Fibroblast of lung (primary cell): ENCODE measurements at regions not wholly inside any gene's neighbourhood (a gene's known extent, or its start where the extent isn't known, plus 50 kb on each side); places are given as distances from the start of the nearest gene placed in this dataset.

Experiments
- DNase-seq, 2 donors: peaks; one replicate each; pipeline versions ENCODE4 v3.0.0 to v3.0.0-alpha.2; 2010; ENCODE audit warnings: low read depth in 2 of 2
- H2AFZ ChIP-seq: 2 replicates; pipeline ENCODE4 v1.5.1; 2012; ENCODE audit warnings: low read length, control low read depth, inconsistent platforms
- H3K27ac ChIP-seq: 2 replicates; pipeline ENCODE4 v1.5.1; 2011; ENCODE audit warnings: low read length, control low read depth; ENCODE audit not compliant: insufficient read depth
- H3K27me3 ChIP-seq: 2 replicates; pipeline ENCODE4 v1.5.1; 2011; ENCODE audit warnings: mild to moderate bottlenecking, low read length; ENCODE audit not compliant: control insufficient read depth, insufficient read depth
- H3K36me3 ChIP-seq: 2 replicates; pipeline ENCODE4 v1.5.1; 2011; ENCODE audit warnings: low read length; ENCODE audit not compliant: control insufficient read depth, insufficient read depth
- H3K4me1 ChIP-seq: 2 replicates; pipeline ENCODE4 v1.5.1; 2011; ENCODE audit warnings: low read length; ENCODE audit not compliant: control insufficient read depth, insufficient read depth; ENCODE audit errors: extremely low read depth
- H3K4me2 ChIP-seq: 2 replicates; pipeline ENCODE4 v1.5.1; 2011; ENCODE audit warnings: low read length, control low read depth; ENCODE audit not compliant: insufficient read depth; ENCODE audit errors: extremely low read depth
- H3K4me3 ChIP-seq, 4 experiments: fragments of 200-600 bp in 1 of 4; sonication (generic) in 1 of 4; replicated peaks in 1 of 4; 2 replicates each; pipeline ENCODE4 v1.5.1; 2011 to 2016; ENCODE audit warnings: low read length in 4 of 4, low read depth in 3 of 4, mild to moderate bottlenecking in 3 of 4, control low read depth in 2 of 4, inconsistent platforms in 1 of 4, mixed read lengths in 1 of 4; ENCODE audit not compliant: insufficient read depth in 1 of 4; ENCODE audit errors: control extremely low read depth in 1 of 4
- H3K79me2 ChIP-seq: 2 replicates; pipeline ENCODE4 v1.5.1; 2012; ENCODE audit warnings: mild to moderate bottlenecking, low read length, inconsistent platforms; ENCODE audit not compliant: control insufficient read depth, insufficient read depth
- H3K9ac ChIP-seq: 2 replicates; pipeline ENCODE4 v1.5.1; 2011; ENCODE audit warnings: mild to moderate bottlenecking, low read length, control low read depth; ENCODE audit not compliant: insufficient read depth
- H3K9me3 ChIP-seq: 2 replicates; pipeline ENCODE4 v1.5.1; 2012; ENCODE audit warnings: low read depth, low read length; ENCODE audit not compliant: control insufficient read depth, insufficient read depth
- H4K20me1 ChIP-seq: 2 replicates; pipeline ENCODE4 v1.5.1; 2011; ENCODE audit warnings: low read length; ENCODE audit not compliant: control insufficient read depth, insufficient read depth; ENCODE audit errors: extremely low read depth
- EZH2 ChIP-seq: IDR thresholded peaks from 2 replicates; pipeline ENCODE4 v1.5.1; 2012; ENCODE audit warnings: low read length, control low read depth, mild to moderate bottlenecking; ENCODE audit errors: missing control alignments
- TF ChIP-seq, protein P1 (sequence below), 2 donors: IDR thresholded peaks in 1 of 2; conservative IDR thresholded peaks in 1 of 2; 1 replicate in 1 of 2; 2 replicates in 1 of 2; pipeline ENCODE4 v1.5.1; 2011 to 2012; ENCODE audit warnings: low read length in 2 of 2, control low read depth in 1 of 2, inconsistent platforms in 1 of 2, low read depth in 1 of 2, mild to moderate bottlenecking in 1 of 2

DNA sequence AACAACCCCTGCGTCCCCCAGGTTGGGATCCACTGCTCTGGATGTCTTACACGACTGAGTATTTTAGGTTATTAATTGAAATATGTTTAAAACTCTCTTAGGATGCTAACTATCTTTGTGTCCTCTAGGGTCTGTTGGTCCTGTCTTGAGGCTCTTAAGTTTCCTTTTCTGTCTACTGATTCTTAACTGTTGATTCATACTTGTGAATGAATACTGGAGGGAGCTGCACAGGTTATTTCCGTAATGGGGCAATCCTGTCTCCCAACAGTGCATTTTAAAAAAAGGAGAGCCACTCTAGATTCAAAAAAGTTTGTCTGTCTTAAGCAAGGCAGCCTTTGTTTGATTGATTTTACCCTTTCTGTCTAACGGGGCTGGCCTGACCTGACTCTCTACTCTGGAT lies 237.6 kb upstream of the POM121L12 start:
- H3K4me3 ChIP-seq, result no peak overlapping the region
- H3K9me3 ChIP-seq, result no peaks in the 10 kb centered on the region
- H3K27ac ChIP-seq, result no peak overlapping the region
- no peaks in the 10 kb centered on the region for H4K20me1 ChIP-seq
- H3K4me2 ChIP-seq, result no peak overlapping the region
- no peaks in the 10 kb centered on the region for H3K4me1 ChIP-seq
- H2AFZ ChIP-seq, result no peak overlapping the region
- H3K27me3 ChIP-seq, result no peaks in the 10 kb centered on the region
- no peak for TF ChIP-seq EZH2
- TF ChIP-seq, protein P1, sequence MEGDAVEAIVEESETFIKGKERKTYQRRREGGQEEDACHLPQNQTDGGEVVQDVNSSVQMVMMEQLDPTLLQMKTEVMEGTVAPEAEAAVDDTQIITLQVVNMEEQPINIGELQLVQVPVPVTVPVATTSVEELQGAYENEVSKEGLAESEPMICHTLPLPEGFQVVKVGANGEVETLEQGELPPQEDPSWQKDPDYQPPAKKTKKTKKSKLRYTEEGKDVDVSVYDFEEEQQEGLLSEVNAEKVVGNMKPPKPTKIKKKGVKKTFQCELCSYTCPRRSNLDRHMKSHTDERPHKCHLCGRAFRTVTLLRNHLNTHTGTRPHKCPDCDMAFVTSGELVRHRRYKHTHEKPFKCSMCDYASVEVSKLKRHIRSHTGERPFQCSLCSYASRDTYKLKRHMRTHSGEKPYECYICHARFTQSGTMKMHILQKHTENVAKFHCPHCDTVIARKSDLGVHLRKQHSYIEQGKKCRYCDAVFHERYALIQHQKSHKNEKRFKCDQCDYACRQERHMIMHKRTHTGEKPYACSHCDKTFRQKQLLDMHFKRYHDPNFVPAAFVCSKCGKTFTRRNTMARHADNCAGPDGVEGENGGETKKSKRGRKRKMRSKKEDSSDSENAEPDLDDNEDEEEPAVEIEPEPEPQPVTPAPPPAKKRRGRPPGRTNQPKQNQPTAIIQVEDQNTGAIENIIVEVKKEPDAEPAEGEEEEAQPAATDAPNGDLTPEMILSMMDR (conservative IDR thresholded peaks at IDR 0.05 in 1 of 2, IDR thresholded peaks at IDR 0.05 in 1 of 2; ENCODE audit: low read depth in 1 of 2, low read length in 2 of 2), result no peak
- no peak overlapping the region for H3K9ac ChIP-seq
- no peaks in the 10 kb centered on the region for H3K79me2 ChIP-seq
- no peak for DNase-seq
- H3K36me3 ChIP-seq, result no peaks in the 10 kb centered on the region

DNA sequence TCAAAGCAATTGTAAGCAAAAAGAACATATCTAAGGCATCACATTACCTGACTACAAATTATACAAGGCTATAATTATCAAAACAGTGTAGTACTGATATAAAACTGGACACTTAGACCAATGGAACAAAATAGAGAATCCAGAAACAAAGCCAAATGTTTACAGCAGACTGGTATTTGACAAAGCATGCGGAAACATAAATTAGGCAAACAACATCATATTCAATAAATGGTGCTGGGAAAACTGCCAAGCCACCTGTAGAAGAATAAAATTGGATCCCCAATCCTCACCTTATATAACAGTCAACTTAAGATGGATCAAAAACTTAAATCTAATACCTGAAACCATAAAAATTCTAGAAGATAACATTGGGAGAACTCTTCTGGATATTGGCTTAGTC lies 240.8 kb upstream of the POM121L12 start:
- H3K27ac ChIP-seq, result no peak overlapping the region
- no peaks in the 10 kb centered on the region for H3K79me2 ChIP-seq
- no peak overlapping the region for H2AFZ ChIP-seq
- no peak for TF ChIP-seq EZH2
- no peaks in the 10 kb centered on the region for H3K27me3 ChIP-seq
- no peak overlapping the region for H3K4me3 ChIP-seq
- no peak for DNase-seq
- no peaks in the 10 kb centered on the region for H3K9me3 ChIP-seq
- H3K36me3 ChIP-seq, result no peaks in the 10 kb centered on the region
- no peaks in the 10 kb centered on the region for H4K20me1 ChIP-seq
- no peaks in the 10 kb centered on the region for H3K4me1 ChIP-seq
- H3K9ac ChIP-seq, result no peak overlapping the region
- H3K4me2 ChIP-seq, result no peak overlapping the region

DNA sequence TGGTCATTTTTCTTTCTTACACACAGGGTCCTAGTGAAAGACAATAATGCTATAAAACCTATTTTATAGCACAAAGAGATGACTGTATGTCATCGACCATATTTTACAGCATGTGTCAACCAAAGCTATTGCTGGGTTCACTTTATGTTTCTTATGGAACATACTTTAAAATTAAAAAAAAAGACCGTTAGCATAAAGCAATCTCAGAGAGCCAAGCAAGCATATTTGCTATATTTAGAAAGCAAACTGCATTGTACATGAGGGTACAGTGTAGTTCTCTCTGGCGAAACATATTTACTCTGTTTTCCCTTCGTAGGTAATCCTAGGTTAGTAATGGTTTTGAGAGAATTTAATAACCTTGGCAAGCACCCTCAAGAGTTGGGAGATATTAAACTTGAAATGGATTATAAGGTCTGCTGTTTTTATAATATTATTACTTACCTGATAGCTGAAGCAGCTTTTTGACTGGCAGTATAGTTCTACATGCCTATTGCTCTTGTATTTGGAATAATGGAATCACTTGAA lies 244.2 kb upstream of the POM121L12 start:
- Histone ChIP-seq H3K9ac (no peak overlapping the region), H3K9me3 (no peaks in the 10 kb centered on the region), H3K4me1 (no peaks in the 10 kb centered on the region), H3K4me2 (no peak overlapping the region), H3K36me3 (no peaks in the 10 kb centered on the region), H3K27me3 (no peaks in the 10 kb centered on the region), H3K27ac (no peak overlapping the region), H4K20me1 (no peaks in the 10 kb centered on the region), H3K4me3 (no peak overlapping the region), H2AFZ (no peak overlapping the region), H3K79me2 (no peaks in the 10 kb centered on the region)
- TF ChIP-seq, protein P1 (conservative IDR thresholded peaks at IDR 0.05 in 1 of 2, IDR thresholded peaks at IDR 0.05 in 1 of 2; ENCODE audit: low read depth in 1 of 2, low read length in 2 of 2), result no peak
- TF ChIP-seq EZH2, result no peak
- no peak for DNase-seq
